ENCODE measurements at regions not wholly inside any gene's neighbourhood (a gene's known extent, or its start where the extent isn't known, plus 50 kb on each side); places are given as distances from the start of the nearest gene placed in this dataset.
"Not testable (repeated sequence)": the region's sequence is repeated elsewhere in the genome, so short reads cannot be mapped to it uniquely, and the experiment has no call there.

DNA sequence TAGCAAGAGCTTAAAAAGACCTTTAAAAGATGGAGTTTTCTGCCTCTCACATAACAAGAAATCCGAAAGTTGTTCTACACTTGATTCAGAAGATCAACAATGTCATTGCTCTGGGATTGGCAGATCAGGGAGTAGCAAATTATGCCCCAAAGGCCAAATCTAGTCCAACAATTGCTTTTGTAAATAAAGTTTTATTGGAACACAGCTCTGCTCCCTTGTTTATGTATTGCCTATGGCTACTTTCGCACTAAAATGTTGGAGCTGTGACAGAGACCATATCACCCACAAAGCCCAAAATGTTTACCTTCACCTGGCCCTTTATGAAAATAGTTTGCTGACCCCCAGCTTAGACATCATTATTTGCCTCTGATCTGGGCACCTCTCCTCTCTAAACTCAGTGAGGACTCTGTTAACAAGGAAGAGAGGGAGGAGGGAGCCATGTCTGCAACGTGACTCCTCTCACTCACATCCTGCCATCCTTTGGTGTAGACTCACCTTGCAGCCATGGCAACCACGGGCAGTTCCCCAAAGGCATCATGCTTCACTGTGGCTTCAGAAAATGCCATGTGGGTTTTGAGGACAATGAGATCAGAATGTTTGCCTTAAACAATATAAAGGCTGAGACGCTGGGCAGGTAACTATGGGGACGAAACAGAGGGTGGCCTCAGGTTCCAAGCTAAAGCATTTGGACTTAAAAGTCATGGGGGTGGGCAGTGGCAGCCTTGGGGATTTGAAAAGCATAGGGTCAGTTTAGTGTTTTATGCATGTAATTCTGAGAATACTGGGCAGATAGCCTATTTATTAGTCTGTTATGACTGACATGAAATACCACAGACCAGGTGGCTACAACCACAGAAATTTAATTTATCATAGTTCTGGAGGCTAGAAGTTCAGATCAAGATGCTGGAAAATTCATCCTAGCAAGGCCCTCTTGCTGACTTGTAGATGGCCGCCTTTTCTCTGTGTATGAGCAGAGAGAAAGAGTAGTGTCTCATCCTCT is 149.7 kb upstream of the TNFAIP3 start:
- no peak for FAIRE-seq

DNA sequence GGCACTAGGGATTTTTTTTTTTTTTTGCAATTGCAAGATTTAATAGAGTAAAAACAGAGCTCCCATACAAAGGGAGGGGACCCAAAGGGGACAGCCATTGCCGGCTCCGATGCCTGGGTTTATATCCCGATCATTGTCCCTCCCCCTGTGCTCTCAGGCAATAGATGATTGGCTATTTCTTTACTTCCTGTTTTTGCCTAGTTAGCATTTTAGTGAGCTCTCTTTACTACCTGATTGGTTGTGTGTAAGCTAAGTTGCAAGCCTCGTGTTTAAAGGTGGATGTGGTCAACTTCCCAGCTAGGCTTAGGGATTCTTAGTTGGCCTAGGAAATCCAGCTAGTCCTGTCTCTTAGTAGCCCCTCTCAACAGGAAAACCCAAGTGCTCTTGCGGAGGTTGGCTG is 148.2 kb upstream of the TNFAIP3 start:
- FAIRE-seq, result not testable (repeated sequence)

DNA sequence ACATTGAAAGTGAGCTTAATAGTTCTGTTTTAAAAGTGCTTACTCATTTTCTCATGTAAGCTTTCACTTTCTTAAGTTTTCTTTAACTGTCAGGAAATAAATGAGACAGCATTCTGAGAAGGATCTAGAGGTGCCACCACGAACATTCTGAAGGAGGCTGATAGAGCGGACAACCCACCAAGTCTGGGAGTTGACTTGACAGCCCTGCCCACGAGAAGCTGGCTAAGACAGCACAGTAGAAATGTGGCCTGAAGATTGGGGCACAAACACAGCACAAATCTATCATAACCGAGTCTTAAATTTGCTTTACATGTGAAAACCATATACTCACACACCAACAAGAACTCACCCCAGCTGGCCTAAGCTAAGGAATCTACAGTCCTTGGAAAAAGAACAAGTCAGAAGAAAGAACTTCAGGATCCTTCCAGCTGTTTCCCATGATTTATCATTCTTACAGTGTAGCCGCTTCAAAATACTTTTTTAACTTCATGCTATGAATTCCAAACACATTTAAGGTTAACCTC is 144.2 kb upstream of the TNFAIP3 start:
- no peak for FAIRE-seq

DNA sequence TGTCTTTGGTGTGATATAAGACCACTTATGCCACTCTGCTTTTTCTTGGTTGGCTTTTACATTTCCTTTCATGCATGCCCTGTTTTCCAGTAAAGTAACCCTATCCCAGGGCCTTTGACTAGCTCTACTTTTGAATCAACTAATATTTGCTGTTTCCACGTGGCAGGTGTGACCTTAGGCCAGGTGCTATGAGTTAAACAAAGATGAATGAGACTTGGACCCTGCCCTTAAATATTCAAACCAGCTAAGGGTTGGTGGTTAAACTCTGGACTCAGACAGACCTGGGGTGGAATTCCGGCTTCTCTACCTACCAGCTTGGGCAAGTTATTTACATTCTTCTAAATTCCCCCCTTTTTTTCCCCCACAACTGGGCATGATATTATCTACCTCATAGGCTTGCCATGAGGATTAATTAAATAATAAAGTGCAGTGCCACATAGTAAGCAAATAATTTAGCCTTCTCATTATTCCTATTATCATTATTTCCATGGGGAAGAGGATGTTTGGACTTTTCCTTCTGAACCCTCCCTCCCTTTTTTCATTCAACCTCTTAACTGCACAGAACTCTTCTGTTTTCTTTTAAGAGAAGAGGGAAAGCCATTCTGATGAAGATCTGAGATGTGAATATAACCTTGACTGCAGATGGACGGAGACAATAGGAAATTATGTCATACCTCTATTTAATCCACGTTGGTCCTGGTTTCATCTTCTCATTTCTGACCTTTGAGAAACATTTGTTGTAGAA is 143.6 kb upstream of the TNFAIP3 start:
- no peak for FAIRE-seq

DNA sequence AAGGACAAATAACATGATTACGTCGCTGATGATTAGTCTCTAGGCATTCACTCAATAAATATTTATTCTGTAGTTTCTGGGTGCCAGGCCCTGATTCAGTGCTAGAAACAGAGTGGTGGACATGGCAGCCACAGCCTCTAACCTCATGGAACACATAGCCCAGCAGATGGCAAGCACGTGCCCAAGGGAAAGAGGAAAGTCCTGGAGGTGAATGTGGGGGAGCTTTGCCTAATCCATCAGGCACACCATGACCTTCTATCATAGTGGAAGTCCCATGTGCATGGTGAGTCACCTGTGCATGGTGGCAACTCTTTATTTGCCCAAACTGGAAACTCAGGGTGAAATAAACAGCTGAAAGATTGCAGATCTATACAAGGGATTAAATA is 143.0 kb upstream of the TNFAIP3 start:
- no peak for FAIRE-seq

DNA sequence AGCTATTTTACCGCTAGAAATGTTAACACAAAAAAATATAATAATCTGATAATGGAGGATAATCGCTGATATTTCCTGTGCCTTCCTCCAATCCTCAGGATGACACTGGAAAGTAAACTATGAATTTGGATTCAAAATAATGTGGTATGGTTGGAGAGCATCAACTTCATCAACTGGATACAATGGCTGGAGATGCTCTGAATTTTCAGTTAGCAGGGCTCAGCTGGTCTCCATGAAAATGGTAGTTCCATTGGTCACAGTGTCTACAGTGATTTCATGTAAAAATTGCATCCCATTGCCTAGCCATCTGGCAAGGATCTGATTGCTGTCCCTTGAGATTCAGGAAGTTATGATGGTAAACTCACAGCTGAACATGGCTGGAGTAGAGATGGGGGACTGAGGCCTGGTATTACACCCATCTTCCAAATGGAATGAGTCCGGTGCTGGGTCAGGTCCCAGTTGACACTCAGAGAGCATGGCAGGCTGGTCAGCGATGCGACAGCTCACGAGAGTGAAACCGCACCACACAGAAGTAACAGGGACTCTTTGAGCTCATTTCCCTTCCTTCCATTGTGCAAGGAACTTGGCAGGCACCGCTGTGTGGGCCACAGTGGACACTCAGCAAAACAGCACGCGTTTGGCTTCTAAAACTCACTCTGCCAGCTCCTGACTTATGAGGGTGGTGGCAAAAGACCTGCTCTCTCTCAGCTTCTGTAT is 142.4 kb upstream of the TNFAIP3 start:
- no peak for FAIRE-seq

DNA sequence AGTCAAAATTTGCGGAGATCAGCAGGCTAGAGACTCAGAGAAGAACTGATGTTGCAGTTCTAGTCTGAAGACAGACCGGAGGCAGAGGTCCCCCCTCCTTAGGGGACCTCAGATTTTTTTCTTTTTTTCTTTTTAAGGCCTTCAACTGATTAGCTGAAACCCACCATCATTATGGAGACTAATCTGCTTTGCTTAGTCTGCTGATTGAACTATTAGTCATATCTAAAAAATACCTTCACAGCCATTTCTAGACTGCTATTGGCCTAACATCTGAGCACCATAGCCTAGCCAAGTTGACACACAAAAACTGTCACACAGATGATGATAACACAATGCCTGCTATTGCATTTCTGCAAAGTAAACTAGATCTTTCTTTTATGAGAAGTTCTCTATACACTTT is 141.1 kb upstream of the TNFAIP3 start:
- FAIRE-seq, result no peak

DNA sequence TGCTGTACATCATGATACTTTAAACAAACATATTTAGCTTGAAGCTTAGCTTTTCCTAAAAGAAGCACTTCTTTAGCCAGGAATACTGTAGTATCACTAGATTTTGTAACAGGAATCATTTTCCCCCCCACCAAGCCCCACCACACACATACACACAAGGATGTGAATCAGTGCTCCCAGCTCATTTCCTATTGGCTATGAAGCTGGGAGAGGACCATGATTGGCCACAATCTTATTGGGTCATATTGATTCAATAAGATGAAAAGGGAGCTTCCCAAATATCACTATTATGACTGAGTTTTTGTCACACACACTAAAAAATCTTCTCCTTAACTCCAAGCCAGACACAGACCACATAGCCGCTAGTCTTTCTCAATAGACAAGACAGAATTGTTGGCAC is 140.5 kb upstream of the TNFAIP3 start:
- no peak for FAIRE-seq

DNA sequence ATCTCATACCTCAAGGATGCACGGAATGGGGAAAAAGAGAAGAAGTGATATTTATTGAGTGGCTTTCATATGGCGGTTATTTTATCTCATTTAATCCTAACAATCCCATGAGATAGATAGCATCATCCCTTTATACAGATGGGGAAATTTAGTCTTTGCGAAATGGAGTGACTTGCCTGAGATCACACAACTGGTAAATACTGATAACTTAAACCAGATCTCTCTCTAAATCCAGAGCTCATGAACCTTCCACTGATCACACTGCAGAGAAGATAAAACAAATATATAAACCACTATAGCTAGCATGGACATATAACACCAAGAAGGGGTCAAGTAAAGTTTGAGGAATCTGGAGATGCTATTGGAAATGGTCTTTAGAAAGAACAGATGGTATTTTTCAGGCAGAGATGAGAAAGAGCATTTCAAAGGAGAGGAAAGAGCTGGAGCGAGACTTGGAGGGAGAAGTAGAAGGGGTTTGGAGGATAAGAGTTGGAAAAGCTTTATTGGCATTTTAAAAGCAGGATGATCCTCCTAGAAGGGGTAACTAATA is 139.8 kb upstream of the TNFAIP3 start:
- FAIRE-seq, result no peak

DNA sequence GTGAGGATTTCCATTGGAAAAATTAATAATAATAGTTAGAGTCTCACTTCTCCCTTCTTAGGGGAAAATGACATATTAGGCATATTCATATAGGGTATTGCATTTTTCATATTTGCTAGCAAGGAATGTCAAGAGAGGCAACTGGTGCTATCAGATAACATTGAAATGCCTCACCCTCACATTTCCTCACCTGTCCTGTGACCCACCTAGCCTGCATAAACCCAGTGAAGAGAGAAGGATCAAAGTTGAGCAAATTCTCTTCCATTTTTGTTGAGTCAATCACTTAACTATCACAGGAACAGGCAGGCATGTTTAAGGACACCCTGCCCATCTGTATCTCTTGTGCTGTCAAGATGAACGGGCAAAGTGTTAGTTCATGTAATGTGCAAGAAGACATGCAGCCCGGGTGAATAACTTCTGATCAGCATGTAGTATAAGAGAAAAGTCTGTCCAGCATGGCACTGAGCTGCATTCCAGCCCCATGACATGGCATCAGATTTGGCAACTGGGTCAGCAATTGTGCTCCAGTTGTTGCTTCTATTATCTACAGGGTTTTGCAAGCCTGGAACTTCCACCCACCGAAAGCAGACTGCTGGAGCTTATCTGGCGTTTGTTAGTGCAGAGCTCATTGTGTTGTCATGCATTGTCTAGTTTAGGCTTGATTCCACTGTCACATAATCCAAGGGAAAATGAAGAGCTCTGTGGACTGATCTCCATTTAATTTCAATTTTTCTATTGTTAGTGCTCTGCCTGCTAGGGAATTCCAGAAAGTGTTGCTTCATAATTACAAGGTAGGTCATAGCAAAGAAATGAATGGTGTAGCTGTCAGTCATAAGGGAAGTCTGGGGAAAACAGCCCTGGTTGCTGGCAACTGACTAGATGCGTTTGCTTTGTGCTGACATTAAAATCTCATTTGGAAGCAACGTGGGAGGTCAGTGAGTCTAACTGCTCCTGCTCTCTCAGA is 138.4 kb upstream of the TNFAIP3 start:
- FAIRE-seq, result no peak

DNA sequence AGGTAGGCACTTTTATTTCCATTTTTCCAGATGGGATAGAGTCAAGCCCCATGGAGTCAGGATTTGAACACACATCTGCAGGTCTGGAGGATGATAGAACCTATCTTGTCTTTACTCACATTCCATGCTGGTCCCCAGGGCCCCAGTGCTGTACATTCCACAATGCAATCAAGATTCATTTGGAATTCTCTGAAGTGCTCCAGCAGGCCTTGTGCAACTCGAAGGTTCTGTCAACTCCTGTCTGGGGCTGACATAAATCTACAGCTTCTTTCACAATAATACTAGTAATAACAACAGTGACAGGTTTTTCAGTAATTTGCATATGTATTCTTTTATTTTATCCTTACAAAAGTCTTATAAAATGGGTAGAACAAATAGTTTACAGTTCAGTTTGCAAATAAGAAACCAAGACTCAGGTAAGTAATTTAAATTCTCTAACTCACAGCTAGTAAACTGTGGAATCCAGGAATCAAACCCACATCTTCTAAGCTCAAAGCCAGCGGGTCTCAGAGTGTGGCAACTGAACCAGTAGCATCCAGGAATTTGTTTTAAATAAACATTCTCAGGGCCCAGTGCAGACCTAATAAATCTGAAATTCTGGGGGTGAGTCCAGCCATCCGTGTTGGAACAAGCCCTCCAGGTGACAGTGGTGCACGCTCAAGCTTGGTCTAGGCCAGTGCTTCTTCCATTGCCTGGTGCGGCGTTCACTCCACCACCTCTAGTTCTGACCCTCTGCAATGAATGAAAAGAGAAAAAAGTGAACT is 137.0 kb upstream of the TNFAIP3 start:
- FAIRE-seq, result no peak

DNA sequence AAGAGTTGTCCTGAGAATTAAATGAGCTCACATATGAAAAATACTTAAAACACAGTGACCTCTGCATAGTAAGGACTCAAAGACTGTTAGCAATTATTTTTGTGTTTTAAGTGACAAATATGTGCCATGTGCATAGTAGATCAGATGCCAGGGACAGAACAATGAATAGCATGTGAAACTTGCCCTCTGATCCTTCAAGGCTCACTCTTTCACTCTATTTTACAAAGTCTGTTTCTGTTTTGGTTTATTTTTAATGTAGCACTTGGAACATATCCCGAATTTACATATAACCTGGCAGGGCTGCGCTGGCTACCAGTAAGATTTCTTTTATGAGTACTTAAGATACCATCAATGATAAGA is 135.5 kb upstream of the TNFAIP3 start:
- no peak for FAIRE-seq

DNA sequence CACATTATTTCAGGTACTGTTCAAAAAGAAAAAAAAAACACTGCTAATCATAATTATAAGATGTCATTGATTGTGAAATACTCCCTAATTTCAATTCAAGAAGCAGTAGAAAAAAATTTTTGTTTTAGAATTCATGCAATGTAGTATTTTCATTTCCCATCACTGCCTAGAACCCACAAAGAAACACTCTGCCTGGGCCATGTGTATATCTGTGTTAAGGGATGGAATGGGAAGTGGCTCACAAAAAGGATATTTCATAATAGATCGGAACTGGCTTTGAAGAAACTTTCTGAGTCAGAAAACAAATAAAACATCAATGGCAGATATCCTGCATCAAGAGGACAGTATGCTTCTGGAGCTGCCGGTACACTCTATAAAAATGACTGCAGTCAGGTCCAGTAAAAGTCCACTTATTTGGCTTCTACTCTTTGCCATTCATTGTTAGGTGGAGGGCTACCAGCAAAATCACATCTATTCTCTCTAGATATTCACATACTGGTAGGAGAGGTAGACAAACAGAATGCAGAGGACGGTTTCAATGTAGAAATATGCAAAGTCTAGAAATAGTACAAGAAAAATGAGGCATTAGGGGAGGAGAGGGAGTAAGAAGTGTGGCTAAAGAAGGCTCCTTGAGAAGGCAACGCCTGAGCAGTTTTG is 135.0 kb upstream of the TNFAIP3 start:
- no peak for FAIRE-seq

DNA sequence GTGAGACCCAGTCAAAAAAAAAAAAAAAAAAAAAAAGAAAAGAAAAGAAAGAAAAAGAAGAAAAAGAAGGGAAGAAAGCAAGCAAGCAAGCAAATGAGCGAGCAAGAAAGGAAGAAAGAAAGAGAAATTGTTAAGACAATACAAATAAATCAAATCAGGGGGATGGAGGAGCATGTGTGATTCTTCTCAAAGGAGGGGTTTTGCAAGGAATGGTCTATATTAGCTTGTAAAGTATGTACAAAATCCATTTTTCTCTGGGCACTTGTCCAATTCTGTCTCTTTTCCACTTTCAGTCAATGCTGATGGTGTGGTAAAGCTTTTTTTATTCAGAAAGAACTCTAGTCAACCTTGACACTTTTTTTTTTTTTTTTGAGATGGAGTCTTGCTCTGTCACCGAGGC is 133.7 kb upstream of the TNFAIP3 start:
- FAIRE-seq, result no peak

DNA sequence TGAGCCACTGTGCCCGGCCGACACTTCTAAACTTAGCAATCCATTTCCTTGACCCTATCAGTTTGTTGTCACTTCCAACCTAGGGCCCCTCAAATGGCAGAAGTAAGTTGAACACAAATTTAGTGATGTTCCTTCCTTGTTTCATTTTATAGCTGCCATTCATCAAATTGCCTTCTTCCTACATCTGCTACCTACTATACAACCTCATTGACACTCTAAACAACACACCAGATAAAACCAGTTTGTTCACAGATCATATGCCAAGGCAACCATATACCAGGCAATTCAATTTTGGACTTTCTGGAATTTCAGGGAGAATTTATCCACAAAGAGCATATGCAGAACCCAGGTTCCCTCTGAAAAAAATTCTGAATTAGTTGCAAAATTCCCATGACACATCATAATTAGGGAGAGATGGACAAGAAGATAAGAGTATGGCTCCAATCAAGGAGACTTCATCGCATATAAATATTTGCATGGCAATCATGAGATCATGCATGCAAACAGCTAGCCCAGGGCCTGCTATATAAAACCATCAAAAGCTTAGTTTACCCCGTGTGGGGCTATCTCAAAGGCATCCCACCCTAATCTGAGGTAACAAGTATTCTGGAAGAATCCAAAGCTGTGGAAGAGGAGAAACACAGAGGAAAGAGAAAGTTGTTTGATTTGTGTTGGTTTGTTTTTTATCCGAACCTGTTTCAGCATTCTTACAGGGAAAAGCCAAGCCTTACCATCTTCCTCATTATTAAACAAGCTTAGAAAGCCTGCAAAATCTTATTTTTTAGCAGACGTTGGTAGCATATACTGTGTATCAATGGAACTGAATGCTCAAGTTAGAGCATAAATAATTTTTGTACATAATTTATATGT is 132.8 kb upstream of the TNFAIP3 start:
- no peak for FAIRE-seq

DNA sequence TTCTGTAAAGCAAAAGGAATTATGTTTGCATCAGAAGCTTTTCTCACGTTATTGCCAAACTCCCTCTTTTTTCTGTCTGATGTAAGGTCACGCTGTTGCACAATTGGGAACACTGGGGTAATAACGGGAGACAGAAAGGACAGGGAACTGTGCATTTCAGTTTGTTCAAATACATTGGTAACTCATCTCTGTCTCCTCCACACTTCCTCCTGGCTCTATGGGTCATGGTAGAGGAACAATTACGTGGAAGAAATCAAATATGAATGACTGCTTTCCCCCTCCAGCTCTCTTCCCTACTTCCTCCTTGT is 132.2 kb upstream of the TNFAIP3 start:
- FAIRE-seq, result no peak

DNA sequence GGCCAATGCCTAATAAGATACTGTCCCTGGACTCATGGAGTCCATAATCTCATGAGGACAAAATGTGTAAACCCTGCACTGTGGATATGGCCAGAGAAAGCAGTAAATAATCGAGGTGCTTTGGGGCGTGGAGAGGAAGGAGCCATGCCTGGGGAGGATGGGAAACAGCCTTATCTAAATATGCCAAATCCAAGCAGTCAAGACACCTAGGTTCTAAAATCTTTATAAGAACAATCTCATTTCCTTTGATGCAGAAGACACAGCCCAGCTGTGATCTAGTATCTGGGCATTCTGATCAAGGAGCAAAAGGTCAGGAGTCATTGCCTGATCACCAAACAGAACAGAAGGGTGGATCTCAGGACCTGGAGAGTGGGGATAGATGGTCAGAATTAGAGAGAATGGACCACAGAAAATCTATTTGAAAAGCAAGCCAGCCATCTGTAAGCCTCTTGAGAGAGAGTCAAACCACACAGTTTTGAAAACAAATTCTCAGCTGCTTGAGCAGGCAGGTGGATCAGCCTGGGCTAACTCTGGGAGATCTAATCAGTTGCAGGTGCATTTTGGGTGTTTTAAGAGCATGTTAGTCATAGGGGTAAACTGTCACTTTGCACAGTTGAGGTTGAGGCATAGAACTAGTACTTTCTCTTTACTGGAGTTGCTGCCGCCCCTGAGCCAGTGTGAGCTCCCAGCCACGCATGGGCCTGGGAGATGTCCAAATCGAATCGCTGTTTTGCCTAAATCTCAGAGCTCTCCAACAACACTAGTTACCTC is 130.8 kb upstream of the TNFAIP3 start:
- FAIRE-seq, result no peak

DNA sequence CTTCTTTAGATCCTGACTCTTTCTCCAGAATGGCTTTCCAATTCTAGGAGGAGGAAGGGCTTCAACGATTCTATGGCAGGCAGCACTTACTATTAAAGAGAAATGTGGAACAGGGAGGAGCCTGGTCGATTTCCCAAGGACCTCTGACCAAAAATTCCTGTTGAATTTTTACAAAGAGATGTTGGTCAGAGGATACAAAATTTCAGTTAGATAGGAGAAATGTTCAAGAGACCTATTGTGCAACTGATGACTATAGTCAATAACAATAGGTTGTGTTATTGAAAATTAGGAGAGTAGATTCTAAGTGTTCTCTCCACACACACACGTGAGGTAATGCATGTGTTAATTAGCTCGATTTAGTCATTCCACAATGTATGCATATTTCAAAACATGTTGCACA is 130.1 kb upstream of the TNFAIP3 start:
- FAIRE-seq, result no peak

Measured in A204.1 (cell line).